ENCODE measurements at regions not wholly inside any gene's neighbourhood (a gene's known extent, or its start where the extent isn't known, plus 50 kb on each side); places are given as distances from the start of the nearest gene placed in this dataset.
"Not testable (repeated sequence)": the region's sequence is repeated elsewhere in the genome, so short reads cannot be mapped to it uniquely, and the experiment has no call there.

DNA sequence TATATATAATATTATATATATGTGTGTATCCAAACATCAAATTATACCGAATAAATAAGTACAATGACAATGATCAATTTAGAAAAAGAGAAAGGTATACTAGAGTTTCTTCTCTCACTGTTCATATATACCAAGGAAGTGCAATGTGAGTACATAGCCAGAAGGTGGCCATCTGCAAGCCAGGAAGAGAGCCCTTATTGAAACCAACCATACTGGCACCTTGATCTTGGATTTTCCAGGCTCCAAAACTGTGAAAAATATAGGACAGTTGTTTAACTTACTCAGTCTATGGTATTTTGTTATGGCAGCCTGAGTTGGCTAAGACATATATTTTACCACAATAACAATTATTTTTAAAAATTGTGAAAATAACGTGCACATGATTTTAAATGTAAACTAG, 1490.2 kb upstream of the SLC39A10 start:
- DNase-seq: peak; percentile 2

DNA sequence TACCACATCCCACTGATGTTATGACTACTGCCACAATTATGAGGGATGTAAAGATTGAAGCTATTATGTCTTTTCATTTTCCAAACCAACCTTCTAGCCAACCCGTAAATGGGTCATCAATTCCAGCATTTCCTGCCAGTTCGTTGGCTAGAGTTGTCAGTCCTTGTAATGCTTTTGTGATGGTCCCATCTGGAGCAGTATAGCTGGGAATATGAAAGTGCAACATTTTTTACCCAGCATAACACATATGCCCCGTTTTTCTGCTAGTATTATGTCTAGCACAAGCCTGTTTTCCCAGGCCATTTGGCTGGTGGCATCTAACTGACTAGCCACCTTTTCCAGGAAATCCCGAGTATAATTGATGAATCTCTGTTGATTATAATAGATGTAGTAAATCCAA, 1501.6 kb upstream of the SLC39A10 start:
- no peak for DNase-seq

GRCh38 chr2:194151231-194151630, 1505.8 kb upstream of the SLC39A10 start:
- no peak for DNase-seq

- no peak for DNase-seq
Observed at GRCh38 chr2:194135463-194135862, 1521.6 kb upstream of the SLC39A10 start.

DNA sequence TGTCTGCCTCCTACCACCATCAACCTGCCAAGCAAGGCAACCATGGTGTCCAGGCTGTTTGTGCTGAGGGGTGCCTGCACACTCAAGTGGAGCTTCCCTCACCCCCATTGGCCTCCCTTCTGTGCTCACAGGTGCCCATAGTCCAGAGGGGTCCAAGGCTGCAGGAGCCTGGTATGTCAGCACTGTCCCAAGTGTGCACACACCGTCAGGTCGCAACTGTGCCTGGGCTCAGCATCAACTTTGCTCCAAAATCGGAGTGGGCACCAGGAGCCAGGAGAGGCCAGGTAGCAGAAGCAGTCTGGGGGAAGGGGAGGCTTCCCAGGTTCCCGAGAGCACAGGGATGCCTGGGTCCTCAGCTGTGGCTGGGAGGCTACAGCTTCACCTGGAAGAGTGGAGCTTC, 1528.2 kb upstream of the SLC39A10 start:
- DNase-seq: no peak

DNA sequence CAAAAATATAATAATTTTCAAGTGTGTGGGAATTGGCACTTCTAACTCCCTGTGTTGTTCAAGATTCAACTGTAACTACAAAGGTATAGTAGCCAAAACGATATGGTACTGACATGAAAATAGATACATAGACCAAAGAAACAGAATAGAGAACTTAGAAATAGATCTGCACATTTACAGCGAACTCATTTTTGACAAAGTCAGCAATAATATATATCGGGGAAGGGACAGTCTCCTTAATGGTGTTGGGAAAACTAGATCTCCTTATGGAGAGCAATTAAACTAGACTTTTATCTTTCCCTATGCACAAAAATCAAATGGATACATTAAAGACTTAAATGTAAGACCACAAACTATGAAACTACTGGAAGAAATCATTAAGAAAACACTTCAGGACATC, 1530.6 kb upstream of the SLC39A10 start:
- DNase-seq: no peak

GRCh38 chr2:194116861-194117260, 1540.2 kb upstream of the SLC39A10 start:
- DNase-seq: no peak

DNA sequence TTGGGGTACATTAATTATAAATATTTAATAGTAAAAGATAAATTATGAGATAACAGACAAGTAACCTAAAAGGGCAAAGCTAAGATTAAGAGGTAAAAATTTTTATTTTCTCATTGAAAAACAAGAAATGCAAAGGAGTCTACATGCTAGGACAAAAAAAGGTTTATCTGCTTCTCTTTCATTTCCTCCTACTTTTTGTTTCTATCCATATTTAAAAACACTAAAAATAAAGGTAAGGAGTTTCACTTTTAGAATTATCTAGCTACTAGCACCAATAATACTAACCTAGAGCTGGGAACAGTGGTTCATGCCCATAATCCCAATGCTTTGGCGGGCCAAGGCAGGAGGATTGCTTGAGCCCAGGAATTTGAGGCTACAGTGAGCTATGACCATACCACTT, 1551.7 kb upstream of the SLC39A10 start:
- DNase-seq: no peak

DNA sequence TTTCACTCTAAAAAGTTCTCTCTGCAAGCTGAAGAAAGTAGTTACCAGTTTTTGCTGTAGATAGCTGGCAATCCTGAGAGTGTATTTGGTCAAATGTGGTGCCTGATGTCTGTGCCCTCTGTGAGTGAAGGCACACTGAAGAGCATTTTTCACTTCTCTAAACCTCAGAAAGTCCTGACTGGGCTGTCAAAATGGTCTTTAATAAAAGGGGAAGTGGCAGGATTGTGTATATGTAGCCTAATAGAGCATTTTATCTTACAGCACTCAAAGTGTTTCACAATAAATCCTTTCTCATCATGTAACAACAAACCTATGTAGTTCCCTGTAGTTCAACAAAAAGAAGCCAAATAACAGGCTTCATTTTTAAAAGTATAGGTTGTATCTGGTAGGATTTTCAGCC, 1552.3 kb upstream of the SLC39A10 start:
- no peak for DNase-seq

- DNase-seq: no peak
Observed at GRCh38 chr2:194103941-194104659, 1552.9 kb upstream of the SLC39A10 start.

DNA sequence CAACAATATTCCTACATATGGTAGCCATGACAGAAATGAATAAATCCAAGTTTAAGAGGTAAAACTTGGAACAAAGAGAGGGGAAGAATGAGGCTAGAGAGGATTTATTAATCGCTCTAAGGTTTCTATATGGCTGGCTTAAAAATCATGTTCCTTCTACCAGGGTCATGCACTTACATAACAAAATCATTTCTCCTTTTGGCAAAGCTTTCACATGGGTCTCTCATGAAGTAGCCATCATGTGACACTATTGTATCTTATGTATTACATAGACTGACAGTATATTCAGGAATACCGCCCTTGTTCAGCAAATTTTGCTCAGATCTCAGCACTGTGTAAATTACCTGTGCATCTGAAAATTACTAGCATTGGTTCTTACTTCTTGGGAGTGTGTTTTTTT, 1554.5 kb upstream of the SLC39A10 start:
- no peak for DNase-seq

DNA sequence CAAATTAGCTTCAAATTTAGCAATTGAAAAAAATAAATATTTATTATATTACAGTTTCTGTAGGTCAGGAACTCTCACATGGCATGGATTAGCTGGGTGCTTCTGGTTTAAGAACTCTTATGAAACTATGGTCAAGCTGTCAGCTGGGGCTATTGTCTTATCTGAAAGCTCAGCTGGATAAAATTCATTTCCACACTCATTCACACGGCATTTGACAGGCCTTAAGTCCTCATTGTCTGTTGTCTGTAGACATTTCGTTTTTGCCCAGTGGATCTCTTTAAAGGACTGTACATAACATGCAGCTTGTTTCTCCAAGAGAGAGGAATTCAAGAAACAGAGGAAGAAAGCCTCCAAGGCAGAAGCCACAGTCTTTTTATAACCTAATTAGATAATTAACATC, 1556.8 kb upstream of the SLC39A10 start:
- no peak for DNase-seq

- DNase-seq: no peak
Observed at GRCh38 chr2:194096402-194096801, 1560.6 kb upstream of the SLC39A10 start.

- DNase-seq: no peak
Observed at GRCh38 chr2:194095359-194095758, 1561.7 kb upstream of the SLC39A10 start.

DNA sequence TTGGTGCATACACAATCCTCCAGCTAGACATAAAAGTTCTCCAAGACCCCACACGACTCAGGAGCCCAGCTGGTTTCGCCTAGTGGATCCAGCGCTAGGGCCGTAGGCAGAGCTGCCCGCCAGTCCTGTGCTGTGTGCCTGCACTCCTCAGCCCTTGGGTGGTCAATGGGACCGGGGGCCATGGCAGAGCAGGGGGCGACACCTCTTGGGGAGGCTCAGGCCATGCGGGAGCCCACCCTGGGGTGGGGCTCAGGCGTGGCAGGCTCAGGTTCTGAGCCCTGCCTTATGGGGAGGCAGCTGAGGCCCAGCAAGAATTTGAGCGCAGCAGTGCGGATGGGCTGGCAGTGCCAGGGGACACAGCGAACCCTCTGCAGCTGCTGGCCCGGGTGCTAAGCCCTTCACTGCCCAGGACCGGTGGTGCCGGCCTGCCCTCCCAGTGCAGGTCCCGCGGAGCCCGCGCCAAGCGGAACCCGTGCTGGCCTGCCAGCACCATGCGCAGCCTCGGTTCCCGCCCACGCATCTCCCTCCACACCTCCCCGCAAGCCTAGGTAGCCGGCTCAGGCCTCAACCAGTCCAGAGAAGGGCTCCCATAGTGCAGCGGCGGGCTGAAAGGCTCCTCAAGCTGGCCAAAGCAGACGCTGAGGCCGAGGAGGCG, 1566.6 kb upstream of the SLC39A10 start:
- no peak for DNase-seq

DNA sequence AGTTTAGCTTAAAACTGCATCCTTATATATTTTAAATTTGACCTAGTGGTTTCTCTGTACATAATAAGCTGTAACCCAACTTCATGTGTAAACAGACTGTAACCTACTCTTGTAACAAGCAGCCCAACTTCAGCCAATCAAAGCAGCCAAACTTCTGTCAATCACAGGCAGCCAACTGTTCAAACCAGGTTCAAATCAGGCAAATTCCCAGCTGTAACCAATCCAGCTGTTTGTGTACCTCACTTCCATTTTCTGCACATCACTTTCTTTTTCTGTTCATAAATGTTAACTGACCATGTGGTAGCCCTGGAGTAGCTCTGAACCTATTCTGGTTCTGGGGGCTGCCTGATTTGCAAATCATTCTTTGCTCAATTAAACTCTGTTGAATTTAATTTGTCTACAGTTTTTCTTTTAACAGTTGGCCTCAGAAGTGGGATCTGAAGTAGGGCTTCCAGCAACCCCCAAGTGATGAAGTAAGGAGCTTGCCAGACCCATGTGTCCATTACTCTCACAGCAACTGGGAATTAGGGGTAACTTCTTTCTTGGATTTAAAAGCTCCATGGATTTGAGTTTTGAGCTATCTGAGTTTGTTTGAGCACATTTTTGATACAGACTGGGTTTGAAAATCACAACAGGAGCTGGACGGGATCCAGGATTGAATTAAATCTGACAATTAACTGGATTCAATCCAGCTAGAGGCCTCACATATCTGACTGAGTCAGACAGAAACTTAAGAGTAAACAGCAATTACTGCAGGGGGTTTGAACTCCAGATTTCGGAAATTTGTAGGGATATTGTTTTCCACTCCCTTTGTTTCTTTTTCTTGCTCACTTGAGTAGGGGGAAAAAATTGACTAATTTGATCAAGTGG, 1569.7 kb upstream of the SLC39A10 start:
- no peak for DNase-seq

DNA sequence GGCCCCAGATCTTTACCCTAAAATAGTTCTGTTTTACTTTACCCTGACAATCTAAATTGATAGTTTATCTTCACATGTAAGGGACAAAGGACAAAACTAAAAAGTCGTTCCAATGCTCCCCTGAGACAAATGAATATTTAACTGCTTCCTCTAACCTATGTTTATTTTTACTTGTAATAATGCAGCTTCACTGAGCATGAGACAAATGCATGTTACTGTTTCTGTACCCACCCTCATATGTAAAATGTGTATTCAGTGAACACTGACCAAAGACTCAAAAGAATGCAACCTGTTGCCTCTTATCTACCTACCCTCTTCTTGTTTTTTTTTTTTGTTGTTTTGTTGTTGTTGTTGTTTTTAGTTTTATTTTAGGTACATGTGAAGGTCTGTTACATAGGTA, 1570.9 kb upstream of the SLC39A10 start:
- no peak for DNase-seq

DNA sequence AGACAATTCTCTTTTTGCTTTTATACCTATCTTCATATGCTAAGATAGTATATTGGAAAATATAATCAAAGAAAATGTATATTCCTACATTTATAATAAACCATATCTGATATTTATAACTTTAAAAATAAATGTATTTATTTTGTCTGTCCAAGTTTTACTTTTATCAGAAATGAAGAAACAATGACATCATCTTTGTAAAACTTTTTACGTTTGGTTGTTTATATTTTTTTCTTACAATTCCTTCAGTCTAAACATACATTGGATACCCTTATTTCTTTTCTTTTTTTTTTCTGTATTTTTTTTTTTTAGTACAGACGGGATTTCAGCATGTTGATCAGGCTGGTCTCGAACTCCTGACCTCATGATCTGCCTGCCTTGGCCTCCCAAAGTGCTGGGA, 1577.0 kb upstream of the SLC39A10 start:
- DNase-seq: no peak

- DNase-seq: no peak
Observed at GRCh38 chr2:194077366-194077765, 1579.7 kb upstream of the SLC39A10 start.

- DNase-seq: no peak
Observed at GRCh38 chr2:194062401-194062800, 1594.6 kb upstream of the SLC39A10 start.

DNA sequence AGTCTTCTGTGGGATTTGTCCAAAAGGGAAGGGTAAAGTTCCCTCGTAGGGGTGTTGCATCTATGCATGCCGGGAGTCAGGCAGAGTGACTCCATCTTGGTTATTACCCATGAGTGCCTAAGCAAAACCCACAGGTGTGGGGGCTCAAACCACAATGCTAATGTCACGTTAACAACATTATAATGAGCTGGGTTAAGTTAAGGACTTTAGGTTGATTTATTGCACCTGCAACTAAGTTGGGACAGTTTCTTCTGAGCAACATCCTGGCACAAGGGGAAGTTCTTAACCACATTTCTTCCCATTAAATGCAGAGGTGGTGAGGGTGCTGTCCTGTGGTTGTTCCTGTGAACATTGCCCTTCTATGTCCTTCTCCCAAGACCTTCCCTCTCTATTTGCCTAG, 1596.8 kb upstream of the SLC39A10 start:
- no peak for DNase-seq

GRCh38 chr2:194054313-194054712, 1602.7 kb upstream of the SLC39A10 start:
- DNase-seq: no peak

DNA sequence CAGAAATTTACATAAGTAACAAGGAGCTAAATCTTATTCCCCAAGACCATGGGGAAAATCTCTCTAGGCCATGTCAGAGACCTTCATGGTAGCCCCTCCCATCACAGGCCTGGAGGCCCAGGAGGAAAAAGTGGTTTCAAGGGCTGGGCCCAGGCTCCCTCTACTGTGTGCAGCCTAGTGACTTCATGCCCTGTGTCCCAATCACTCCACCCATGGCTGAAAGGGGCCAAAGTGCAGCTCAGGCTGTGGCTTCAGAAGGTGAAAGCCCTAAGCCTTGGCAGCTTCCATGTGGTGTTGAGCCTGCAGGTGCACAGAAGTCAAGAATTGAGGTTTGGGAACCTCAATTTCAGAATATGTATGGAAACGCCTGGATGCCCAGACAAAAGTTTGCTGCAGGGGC, 1612.7 kb upstream of the SLC39A10 start:
- DNase-seq: no peak

DNA sequence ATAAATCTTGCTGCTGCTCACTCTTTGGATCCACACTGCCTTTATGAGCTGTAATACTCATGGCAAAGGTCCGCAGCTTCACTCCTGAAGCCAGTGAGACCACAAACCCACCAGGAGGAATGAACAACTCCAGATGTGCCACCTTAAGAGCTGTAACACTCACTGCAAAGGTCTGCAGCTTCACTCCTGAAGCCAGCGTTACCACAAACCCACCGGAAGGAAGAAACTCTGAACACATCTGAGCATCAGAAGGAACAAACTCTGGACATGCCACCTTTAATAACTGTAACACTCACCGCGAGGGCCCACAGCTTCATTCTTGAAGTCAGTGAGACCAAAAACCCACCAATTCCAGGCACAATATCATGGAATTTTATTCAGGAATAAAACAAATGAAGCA, 1635.9 kb upstream of the SLC39A10 start:
- DNase-seq: not testable (repeated sequence)
